Loucy (cell line): ENCODE measurements at regions not wholly inside any gene's neighbourhood (a gene's known extent, or its start where the extent isn't known, plus 50 kb on each side); places are given as distances from the start of the nearest gene placed in this dataset.

Experiments
- H2AFZ ChIP-seq: fragments of 200-600 bp; sonication (generic); 2 replicates; pipeline ENCODE4 v1.6.0; 2016; ENCODE audit warnings: antibody characterized with exemption, mild to moderate bottlenecking, low read length, moderate library complexity
- H3F3A ChIP-seq: fragments of 200-600 bp; 2 replicates; pipeline ENCODE4 v1.6.0; 2016; ENCODE audit warnings: antibody characterized with exemption, low read depth, mild to moderate bottlenecking
- H3K27me3 ChIP-seq: fragments of 200-600 bp; sonication (generic); 2 replicates; pipeline ENCODE4 v1.6.1; 2014; ENCODE audit warnings: low read length, mild to moderate bottlenecking; ENCODE audit not compliant: insufficient read depth, poor library complexity, severe bottlenecking
- H3K36me3 ChIP-seq: fragments of 200-600 bp; sonication (generic); 2 replicates; pipeline ENCODE4 v1.6.1; 2016; ENCODE audit warnings: low read length; ENCODE audit not compliant: insufficient read depth
- H3K4me1 ChIP-seq: fragments of 200-600 bp; sonication (generic); 2 replicates; pipeline ENCODE4 v1.5.1; 2014; ENCODE audit warnings: low read length, mild to moderate bottlenecking; ENCODE audit not compliant: insufficient read depth, poor library complexity, severe bottlenecking
- H3K4me2 ChIP-seq: fragments of 200-600 bp; sonication (generic); 2 replicates; pipeline ENCODE4 v1.6.0; 2014; ENCODE audit warnings: antibody characterized with exemption, low read length, low read depth, mild to moderate bottlenecking; ENCODE audit not compliant: poor library complexity, severe bottlenecking
- H3K4me3 ChIP-seq: fragments of 200-600 bp; sonication (generic); 2 replicates; pipeline ENCODE4 v1.5.1; 2014; ENCODE audit warnings: low read length, mild to moderate bottlenecking, mixed read lengths; ENCODE audit not compliant: poor library complexity, severe bottlenecking
- H3K79me2 ChIP-seq: fragments of 200-600 bp; sonication (generic); 2 replicates; pipeline ENCODE4 v1.6.1; 2014; ENCODE audit warnings: low read length; ENCODE audit not compliant: insufficient read depth
- H3K9ac ChIP-seq: fragments of 200-600 bp; sonication (generic); 2 replicates; pipeline ENCODE4 v1.6.0; 2014; ENCODE audit warnings: mild to moderate bottlenecking, low read depth, low read length, moderate library complexity; ENCODE audit not compliant: poor library complexity, severe bottlenecking
- H3K9me2 ChIP-seq: fragments of 200-600 bp; sonication (generic); replicated peaks from 2 replicates; pipeline ENCODE4 v1.6.1; 2016; ENCODE audit warnings: low read depth, low read length, mixed read lengths
- H3K9me3 ChIP-seq: fragments of 200-600 bp; sonication (generic); 2 replicates; pipeline ENCODE4 v1.6.1; 2014; ENCODE audit warnings: mild to moderate bottlenecking, antibody characterized with exemption, low read length, low read depth; ENCODE audit not compliant: insufficient read depth
- H4K20me1 ChIP-seq: fragments of 200-600 bp; sonication (generic); 2 replicates; pipeline ENCODE4 v1.6.0; 2014; ENCODE audit warnings: antibody characterized with exemption, low read length, mild to moderate bottlenecking; ENCODE audit not compliant: insufficient read depth, poor library complexity, severe bottlenecking
- EZH2phosphoT487 ChIP-seq: fragments of 200-600 bp; IDR thresholded peaks from 2 replicates; pipeline ENCODE4 v1.6.1; 2018; ENCODE audit warnings: antibody characterized with exemption, mild to moderate bottlenecking, moderate library complexity, borderline replicate concordance
- TF ChIP-seq, protein P1 (sequence below): fragments of 200-600 bp; sonication (generic); conservative IDR thresholded peaks from 2 replicates; pipeline ENCODE4 v1.5.1; 2014; ENCODE audit warnings: mild to moderate bottlenecking, antibody characterized with exemption, low read length

DNA sequence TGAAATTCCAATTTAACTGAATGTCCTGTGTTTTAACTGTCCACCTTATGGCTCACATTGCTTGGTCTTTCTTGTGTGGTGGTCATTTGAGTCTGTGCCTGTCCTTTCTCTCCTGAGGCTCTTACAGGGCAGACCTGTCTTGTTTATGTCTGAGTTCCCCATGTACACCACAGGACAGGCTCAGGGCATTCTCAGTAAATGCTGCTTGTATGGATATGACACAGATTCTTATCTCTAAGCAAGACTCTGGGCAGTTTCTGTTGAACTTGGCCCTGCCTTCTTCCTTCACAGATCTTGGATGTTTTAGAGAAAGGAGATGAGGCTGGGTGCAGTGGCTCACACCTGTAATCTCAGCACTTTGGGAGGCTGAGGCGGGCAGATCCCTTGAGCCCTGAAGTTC, 159.1 kb upstream of the CSF3R start:
- Histone ChIP-seq H3K9me3 (no peaks in the 10 kb centered on the region), H3K36me3 (no peaks in the 10 kb centered on the region), H3F3A (no peaks in the 10 kb centered on the region), H3K9ac (no peak overlapping the region), H3K4me3 (no peak overlapping the region), H3K9me2 (no peaks in the 10 kb centered on the region), H3K4me1 (no peaks in the 10 kb centered on the region), H4K20me1 (no peaks in the 10 kb centered on the region), H3K27me3 (no peaks in the 10 kb centered on the region), H3K79me2 (no peaks in the 10 kb centered on the region), H2AFZ (no peak overlapping the region), H3K4me2 (no peak overlapping the region)
- TF ChIP-seq, protein P1, sequence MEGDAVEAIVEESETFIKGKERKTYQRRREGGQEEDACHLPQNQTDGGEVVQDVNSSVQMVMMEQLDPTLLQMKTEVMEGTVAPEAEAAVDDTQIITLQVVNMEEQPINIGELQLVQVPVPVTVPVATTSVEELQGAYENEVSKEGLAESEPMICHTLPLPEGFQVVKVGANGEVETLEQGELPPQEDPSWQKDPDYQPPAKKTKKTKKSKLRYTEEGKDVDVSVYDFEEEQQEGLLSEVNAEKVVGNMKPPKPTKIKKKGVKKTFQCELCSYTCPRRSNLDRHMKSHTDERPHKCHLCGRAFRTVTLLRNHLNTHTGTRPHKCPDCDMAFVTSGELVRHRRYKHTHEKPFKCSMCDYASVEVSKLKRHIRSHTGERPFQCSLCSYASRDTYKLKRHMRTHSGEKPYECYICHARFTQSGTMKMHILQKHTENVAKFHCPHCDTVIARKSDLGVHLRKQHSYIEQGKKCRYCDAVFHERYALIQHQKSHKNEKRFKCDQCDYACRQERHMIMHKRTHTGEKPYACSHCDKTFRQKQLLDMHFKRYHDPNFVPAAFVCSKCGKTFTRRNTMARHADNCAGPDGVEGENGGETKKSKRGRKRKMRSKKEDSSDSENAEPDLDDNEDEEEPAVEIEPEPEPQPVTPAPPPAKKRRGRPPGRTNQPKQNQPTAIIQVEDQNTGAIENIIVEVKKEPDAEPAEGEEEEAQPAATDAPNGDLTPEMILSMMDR, result no peak
- no peak for TF ChIP-seq EZH2phosphoT487

- Histone ChIP-seq H3K4me1 (no peaks in the 10 kb centered on the region), H3K79me2 (no peaks in the 10 kb centered on the region), H3K27me3 (no peaks in the 10 kb centered on the region), H4K20me1 (no peaks in the 10 kb centered on the region), H2AFZ (no peak overlapping the region), H3K4me3 (no peak overlapping the region), H3K9ac (no peak overlapping the region), H3F3A (no peaks in the 10 kb centered on the region), H3K9me2 (no peaks in the 10 kb centered on the region), H3K36me3 (no peaks in the 10 kb centered on the region), H3K4me2 (no peak overlapping the region), H3K9me3 (no peaks in the 10 kb centered on the region)
- TF ChIP-seq, protein P1, result no peak
- no peak for TF ChIP-seq EZH2phosphoT487
Measured at GRCh38 chr1:36639461-36639860, 156.7 kb upstream of the CSF3R start.

DNA sequence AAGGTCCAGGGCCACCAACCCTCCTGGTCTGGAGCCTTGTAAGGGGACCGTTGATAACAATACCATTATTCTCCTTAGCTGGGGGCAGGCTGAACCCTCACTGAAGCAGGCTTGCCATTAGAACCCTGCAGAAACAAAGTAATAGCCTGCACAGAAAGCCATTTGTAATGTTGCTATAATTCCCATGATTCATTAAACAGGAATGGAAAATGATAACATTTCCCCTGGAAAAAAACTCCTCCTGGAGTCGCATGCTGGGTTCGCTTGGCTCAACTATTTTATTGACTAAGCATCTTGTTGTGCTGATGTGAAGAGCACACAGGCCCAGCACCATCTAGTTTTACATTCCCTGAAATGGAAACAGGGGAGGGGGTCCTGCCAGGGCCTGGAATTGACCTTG, 155.6 kb upstream of the CSF3R start:
- Histone ChIP-seq H3K4me1 (no peaks in the 10 kb centered on the region), H3K9ac (no peak overlapping the region), H2AFZ (no peak overlapping the region), H3K36me3 (no peaks in the 10 kb centered on the region), H3K4me2 (no peak overlapping the region), H3K9me3 (no peaks in the 10 kb centered on the region), H3F3A (no peaks in the 10 kb centered on the region), H3K27me3 (no peaks in the 10 kb centered on the region), H3K9me2 (no peaks in the 10 kb centered on the region), H3K4me3 (no peak overlapping the region), H4K20me1 (no peaks in the 10 kb centered on the region), H3K79me2 (no peaks in the 10 kb centered on the region)
- no peak for TF ChIP-seq EZH2phosphoT487
- TF ChIP-seq, protein P1, result no peak
